H1 (cell line): ENCODE measurements at regions not wholly inside any gene's neighbourhood (a gene's known extent, or its start where the extent isn't known, plus 50 kb on each side); places are given as distances from the start of the nearest gene placed in this dataset.

ENCODE experiments used
- CTCF ChIA-PET: fragments of 300-600 bp; sonication (Branson Sonifier 250); formaldehyde crosslinking; loops from one replicate; lab custom pipeline; 2021; ENCODE audit not compliant: partially characterized antibody; lab: Charles Lee
- POLR2A ChIA-PET: fragments of 300-600 bp; sonication (Branson Sonifier 250); formaldehyde crosslinking; loops from one replicate; lab custom pipeline; 2021; ENCODE audit warnings: inconsistent platforms; ENCODE audit not compliant: partially characterized antibody; lab: Charles Lee
- DNase-seq, 2 experiments: peaks; one replicate each; pipeline versions ENCODE4 v3.0.0 to v3.0.0-alpha.2; 2010 to 2022; ENCODE audit warnings: low spot score in 2 of 2, low read depth in 1 of 2, mixed read lengths in 1 of 2
- FAIRE-seq: peaks from 2 replicates; lab custom pipeline; 2011; peaks lifted over from hg19 to GRCh38; lab: Jason Lieb, UNC
- H2AFZ ChIP-seq: 2 replicates; pipeline ENCODE4 v1.8.1; 2012; ENCODE audit warnings: low read length, inconsistent platforms
- H2AK5ac ChIP-seq: 2 replicates; pipeline ENCODE4 v1.6.1; 2013; ENCODE audit warnings: low read depth, low read length
- H2BK120ac ChIP-seq: replicated peaks from 2 replicates; pipeline ENCODE3; 2013; ENCODE audit warnings: low read depth, low read length, inconsistent platforms
- H2BK12ac ChIP-seq: 2 replicates; pipeline ENCODE4 v1.6.1; 2013; ENCODE audit warnings: low read depth, low read length
- H2BK15ac ChIP-seq: 2 replicates; pipeline ENCODE4 v1.6.1; 2013; ENCODE audit warnings: low read length
- H2BK20ac ChIP-seq: 2 replicates; pipeline ENCODE4 v1.6.1; 2013; ENCODE audit warnings: low read length
- H2BK5ac ChIP-seq: 2 replicates; pipeline ENCODE4 v1.6.1; 2013; ENCODE audit warnings: low read depth, low read length
- H3K14ac ChIP-seq: 2 replicates; pipeline ENCODE4 v1.6.1; 2013; ENCODE audit warnings: inconsistent platforms; ENCODE audit not compliant: insufficient read length
- H3K18ac ChIP-seq: 2 replicates; pipeline ENCODE4 v1.6.1; 2013; ENCODE audit warnings: low read length; ENCODE audit errors: extremely low read depth
- H3K23ac ChIP-seq: 2 replicates; pipeline ENCODE4 v1.6.1; 2013; ENCODE audit warnings: inconsistent platforms; ENCODE audit not compliant: insufficient read length
- H3K23me2 ChIP-seq: 2 replicates; pipeline ENCODE4 v1.6.1; 2013; ENCODE audit warnings: low read depth, low read length
- H3K27ac ChIP-seq: 2 replicates; pipeline ENCODE4 v1.6.1; 2011; ENCODE audit warnings: low read depth, low read length, inconsistent platforms
- H3K27me3 ChIP-seq, 4 experiments: replicated peaks in 1 of 4; 1 replicate in 1 of 4; 2 replicates in 3 of 4; pipeline versions ENCODE4 v1.6.1 to v1.8.1; 2011 to 2013; ENCODE audit warnings: low read length in 3 of 4, mild to moderate bottlenecking in 3 of 4, inconsistent platforms in 2 of 4, mixed read lengths in 2 of 4, moderate library complexity in 1 of 4; ENCODE audit not compliant: control insufficient read depth in 3 of 4, insufficient read depth in 3 of 4; ENCODE audit errors: extremely low read depth in 1 of 4
- H3K36me3 ChIP-seq, 4 experiments: 2 replicates each; pipeline versions ENCODE4 v1.6.1 to v1.8.1; 2011 to 2013; ENCODE audit warnings: mild to moderate bottlenecking in 4 of 4, low read length in 3 of 4, moderate library complexity in 2 of 4, control low read depth in 1 of 4, inconsistent platforms in 1 of 4; ENCODE audit not compliant: insufficient read depth in 4 of 4, control insufficient read depth in 2 of 4
- H3K4ac ChIP-seq: replicated peaks from 2 replicates; pipeline ENCODE3; 2013; ENCODE audit warnings: low read length, low read depth, mixed read lengths, inconsistent platforms; ENCODE audit not compliant: insufficient read length
- H3K4me1 ChIP-seq, 4 experiments: replicated peaks in 1 of 4; 1 replicate in 1 of 4; 2 replicates in 3 of 4; pipeline versions ENCODE4 v1.6.1 to v1.8.1; 2011 to 2013; ENCODE audit warnings: low read length in 3 of 4, inconsistent platforms in 2 of 4, mixed read lengths in 1 of 4; ENCODE audit not compliant: insufficient read depth in 4 of 4, control insufficient read depth in 3 of 4
- H3K4me2 ChIP-seq, 2 experiments: 2 replicates each; pipeline versions ENCODE4 v1.6.1 to v1.8.1; 2011 to 2013; ENCODE audit warnings: low read depth in 2 of 2, low read length in 2 of 2, control low read depth in 1 of 2, inconsistent platforms in 1 of 2, mild to moderate bottlenecking in 1 of 2; ENCODE audit not compliant: insufficient read depth in 1 of 2
- H3K4me3 ChIP-seq, 4 experiments: fragments of 200-600, 300-600 bp in 1 of 4; sonication (generic), shearing (Covaris generic), sonication (Bioruptor Twin) in 1 of 4; 2 replicates each; pipeline versions ENCODE4 v1.5.1 to v1.8.1; 2011 to 2016; ENCODE audit warnings: low read length in 4 of 4, low read depth in 3 of 4, control low read depth in 2 of 4, inconsistent platforms in 2 of 4, mild to moderate bottlenecking in 2 of 4, mixed read lengths in 1 of 4, moderate library complexity in 1 of 4; ENCODE audit not compliant: insufficient read depth in 2 of 4; ENCODE audit errors: extremely low read depth in 1 of 4
- H3K56ac ChIP-seq: replicated peaks from 2 replicates; pipeline ENCODE3; 2013; ENCODE audit warnings: low read depth, mild to moderate bottlenecking, mixed read lengths, low read length, inconsistent platforms; ENCODE audit not compliant: insufficient read length
- H3K79me1 ChIP-seq: 2 replicates; pipeline ENCODE4 v1.6.1; 2013; ENCODE audit warnings: low read depth, low read length, control low read depth
- H3K79me2 ChIP-seq, 2 experiments: 2 replicates each; pipeline versions ENCODE4 v1.6.1 to v1.8.1; 2012 to 2013; ENCODE audit warnings: low read length in 2 of 2, mild to moderate bottlenecking in 2 of 2, inconsistent platforms in 1 of 2; ENCODE audit not compliant: insufficient read depth in 2 of 2, control insufficient read depth in 1 of 2
- H3K9ac ChIP-seq, 4 experiments: replicated peaks in 1 of 4; 1 replicate in 1 of 4; 2 replicates in 3 of 4; pipeline versions ENCODE4 v1.6.1 to v1.8.1; 2011 to 2013; ENCODE audit warnings: low read depth in 3 of 4, low read length in 3 of 4, control low read depth in 2 of 4, mild to moderate bottlenecking in 2 of 4, moderate library complexity in 2 of 4, inconsistent platforms in 1 of 4; ENCODE audit errors: extremely low read depth in 1 of 4
- H3K9me3 ChIP-seq, 2 experiments: 2 replicates each; pipeline versions ENCODE4 v1.6.1 to v1.8.1; 2012 to 2013; ENCODE audit warnings: mild to moderate bottlenecking in 2 of 2, moderate library complexity in 2 of 2, control low read depth in 1 of 2, inconsistent platforms in 1 of 2, low read depth in 1 of 2, low read length in 1 of 2, mixed read lengths in 1 of 2; ENCODE audit not compliant: insufficient read depth in 2 of 2
- H4K20me1 ChIP-seq, 2 experiments: replicated peaks in 1 of 2; 2 replicates each; pipeline versions ENCODE3 to v1.8.1; 2011 to 2013; ENCODE audit warnings: inconsistent platforms in 2 of 2, low read length in 2 of 2, mild to moderate bottlenecking in 1 of 2; ENCODE audit not compliant: insufficient read depth in 2 of 2, control insufficient read depth in 1 of 2
- H4K5ac ChIP-seq: 2 replicates; pipeline ENCODE4 v1.6.1; 2013; ENCODE audit warnings: low read length, low read depth, mixed read lengths, inconsistent platforms; ENCODE audit not compliant: insufficient read length
- H4K8ac ChIP-seq: 2 replicates; pipeline ENCODE4 v1.8.0; 2013; ENCODE audit warnings: mild to moderate bottlenecking, moderate library complexity, low read length, inconsistent platforms; ENCODE audit not compliant: insufficient read depth; ENCODE audit errors: extremely low read depth
- H4K91ac ChIP-seq: replicated peaks from 2 replicates; pipeline ENCODE3; 2013; ENCODE audit warnings: low read length, mixed read lengths, inconsistent platforms; ENCODE audit not compliant: insufficient read length
- CTBP2 ChIP-seq: IDR thresholded peaks from 2 replicates; pipeline ENCODE4 v1.7.0; 2011; ENCODE audit warnings: borderline replicate concordance, mild to moderate bottlenecking, moderate library complexity, mixed read lengths, low read length; ENCODE audit not compliant: insufficient read depth, insufficient read length
- PHF8 ChIP-seq: fragments of 200-600 bp; sonication (generic); conservative IDR thresholded peaks from 2 replicates; pipeline ENCODE4 v1.7.1; 2012; ENCODE audit warnings: low read depth, mild to moderate bottlenecking, inconsistent platforms, low read length, moderate library complexity
- RAD21 ChIP-seq, 2 experiments: IDR thresholded peaks in 1 of 2; conservative IDR thresholded peaks in 1 of 2; 2 replicates each; pipeline ENCODE4 v1.6.1; 2011; ENCODE audit warnings: low read depth in 2 of 2, low read length in 2 of 2, improper control_type of control experiment in 1 of 2, inconsistent platforms in 1 of 2, mild to moderate bottlenecking in 1 of 2, moderate library complexity in 1 of 2
- SIX5 ChIP-seq: IDR thresholded peaks from 2 replicates; pipeline ENCODE4 v1.6.1; 2011; ENCODE audit warnings: mild to moderate bottlenecking, low read depth, low read length
- TEAD4 ChIP-seq: IDR thresholded peaks from 2 replicates; pipeline ENCODE4 v1.6.1; 2012; ENCODE audit warnings: low read depth, low read length, inconsistent platforms, mixed read lengths
- WGBS, 2 experiments: shearing (Covaris generic) in 1 of 2; methylation state at CpG; one replicate each; pipeline versions ENCODE4 v1.1.6 to v1.1.7; 2013 to 2015; ENCODE audit warnings: low lambda C conversion rate in 2 of 2, mixed read lengths in 2 of 2, inconsistent platforms in 1 of 2, low coverage in 1 of 2, missing lambda C conversion rate in 1 of 2; ENCODE audit not compliant: insufficient replicate concordance in 2 of 2, insufficient coverage in 1 of 2, insufficient read length in 1 of 2; ENCODE audit errors: extremely low coverage in 1 of 2, missing lambda C conversion rate in 1 of 2; 5-methylcytosine and 5-hydroxymethylcytosine counted together

DNA sequence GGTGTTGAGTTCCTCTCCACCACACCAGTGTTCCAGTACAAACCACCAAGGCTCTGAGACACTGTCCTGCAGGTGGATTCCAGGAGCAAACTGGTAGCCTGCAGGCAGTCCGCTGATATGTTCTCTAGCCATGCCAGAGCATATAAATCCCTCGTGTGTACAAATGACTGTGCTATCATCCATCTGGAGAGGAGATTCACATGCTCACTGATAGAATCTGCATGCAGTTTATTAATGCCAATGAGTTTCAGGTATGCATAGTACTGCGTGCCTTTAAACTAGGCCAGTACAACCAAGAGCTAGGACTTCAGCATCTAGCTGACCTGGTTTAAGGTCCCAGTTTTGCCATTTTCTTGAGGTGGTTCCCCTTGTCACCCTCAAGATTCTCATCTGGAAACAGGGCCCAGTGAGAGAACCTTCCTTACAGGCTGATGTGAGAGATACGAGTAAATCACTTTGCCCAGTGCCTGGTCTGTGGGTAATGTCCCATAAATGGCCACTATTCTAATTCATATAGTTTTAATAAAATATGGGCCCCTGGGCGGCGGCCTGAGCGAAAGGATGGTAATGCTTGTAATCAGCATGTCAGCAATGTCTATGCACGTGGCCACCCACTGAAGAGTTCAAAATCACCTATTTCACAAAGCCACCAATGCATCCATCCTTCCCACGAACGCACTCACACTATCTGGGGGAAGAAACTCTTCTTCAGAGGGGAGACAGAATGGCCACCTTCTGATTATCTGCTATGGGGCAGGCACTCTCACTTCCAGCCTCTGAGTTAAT, 268.0 kb upstream of the ZMIZ1 start:
- TF ChIP-seq SIX5 (no peak), TEAD4 (no peak), CTBP2 (no peak), RAD21 (IDR thresholded peaks at IDR 0.05 in 1 of 2, conservative IDR thresholded peaks at IDR 0.05 in 1 of 2; ENCODE audit: low read depth in 2 of 2, low read length in 2 of 2) (no peak), PHF8 (no peak)

More for the DNA sequence above, 268.0 kb upstream of the ZMIZ1 start:
- H2BK5ac ChIP-seq: no peak overlapping the region
- 85% methylated on average over 10 of the region's 10 CpGs; no CpG with 5 or more reads in 1 of the 2 experiments for WGBS, 2 experiments
- FAIRE-seq: no peak
- no peak overlapping the region for H4K8ac ChIP-seq
- H2AFZ ChIP-seq: no peak overlapping the region
- no peak overlapping the region for H3K27ac ChIP-seq
- POLR2A ChIA-PET: no interaction called here
- no peak overlapping the region for H3K18ac ChIP-seq
- no peak overlapping the region for H3K4me3 ChIP-seq
- H2BK15ac ChIP-seq: no peak overlapping the region
- no peak overlapping the region for H4K91ac ChIP-seq
- H4K5ac ChIP-seq: no peak overlapping the region
- no peak overlapping the region for H2AK5ac ChIP-seq
- H3K4me1 ChIP-seq: peaks cover 0 to 2% (median 0%) of the 10 kb centered on the region in 4 experiments; a peak in 1 of 7 replicates
- no peak overlapping the region for H3K56ac ChIP-seq
- no peak overlapping the region for H3K9ac ChIP-seq
- H3K4me2 ChIP-seq: no peak overlapping the region
- H3K14ac ChIP-seq: no peak overlapping the region
- H3K36me3 ChIP-seq: no peaks in the 10 kb centered on the region
- H3K79me2 ChIP-seq: no peaks in the 10 kb centered on the region
- H2BK120ac ChIP-seq: no peak overlapping the region
- no peaks in the 10 kb centered on the region for H4K20me1 ChIP-seq
- no peaks in the 10 kb centered on the region for H3K27me3 ChIP-seq
- H3K23me2 ChIP-seq: no peaks in the 10 kb centered on the region
- CTCF ChIA-PET: interaction anchor here (1.0 kb wide), 1 partner anchor 10 kb away, joined by 3 read pairs; no protein-coding TSS in a partner anchor
- H3K79me1 ChIP-seq: no peaks in the 10 kb centered on the region
- H3K4ac ChIP-seq: no peak overlapping the region
- H2BK12ac ChIP-seq: no peak overlapping the region
- H3K9me3 ChIP-seq: no peaks in the 10 kb centered on the region
- H3K23ac ChIP-seq: no peak overlapping the region
- H2BK20ac ChIP-seq: no peak overlapping the region
- DNase-seq: no peak
